Coronary artery (tissue), 2 donors: ENCODE measurements at regions not wholly inside any gene's neighbourhood (a gene's known extent, or its start where the extent isn't known, plus 50 kb on each side); places are given as distances from the start of the nearest gene placed in this dataset.
"Not testable (repeated sequence)": the region's sequence is repeated elsewhere in the genome, so short reads cannot be mapped to it uniquely, and the experiment has no call there.

Experiments used
- DNase-seq: peaks from one replicate; pipeline ENCODE4 v3.0.0-alpha.2; 2017; ENCODE audit warnings: low spot score
- H3K27ac ChIP-seq, 2 donors: fragments of 200-600 bp; sonication (generic); one replicate each; pipeline ENCODE4 v1.5.1; 2016 to 2019
- H3K4me3 ChIP-seq: fragments of 200-600 bp; sonication (generic); 2 replicates; pipeline ENCODE4 v1.5.1; 2016; ENCODE audit warnings: mild to moderate bottlenecking, moderate library complexity
- TF ChIP-seq, protein P1 (sequence below): fragments of 200-600 bp; sonication (generic); IDR thresholded peaks from one replicate; pipeline ENCODE4 v1.5.1; 2019; ENCODE audit warnings: antibody characterized with exemption

DNA sequence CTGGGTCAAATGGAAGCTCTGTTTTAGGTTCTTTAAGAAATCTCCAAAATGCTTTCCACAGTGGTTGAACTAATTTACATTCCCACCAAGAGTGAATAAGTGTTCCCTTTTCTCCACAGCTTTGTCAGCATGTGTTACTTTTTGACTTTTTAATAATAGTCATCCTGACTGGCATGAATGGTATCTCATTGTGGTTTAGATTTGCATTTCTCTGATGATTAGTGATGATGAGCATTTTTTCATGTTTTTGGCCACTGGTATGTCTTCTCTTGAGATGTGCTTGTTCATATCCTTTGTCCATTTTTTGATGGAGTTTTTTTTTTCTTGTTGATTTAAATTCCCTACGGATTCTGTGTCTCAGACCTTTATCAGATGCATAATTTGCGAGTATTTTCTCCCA lies 745.0 kb upstream of the BCHE start:
- TF ChIP-seq, protein P1, sequence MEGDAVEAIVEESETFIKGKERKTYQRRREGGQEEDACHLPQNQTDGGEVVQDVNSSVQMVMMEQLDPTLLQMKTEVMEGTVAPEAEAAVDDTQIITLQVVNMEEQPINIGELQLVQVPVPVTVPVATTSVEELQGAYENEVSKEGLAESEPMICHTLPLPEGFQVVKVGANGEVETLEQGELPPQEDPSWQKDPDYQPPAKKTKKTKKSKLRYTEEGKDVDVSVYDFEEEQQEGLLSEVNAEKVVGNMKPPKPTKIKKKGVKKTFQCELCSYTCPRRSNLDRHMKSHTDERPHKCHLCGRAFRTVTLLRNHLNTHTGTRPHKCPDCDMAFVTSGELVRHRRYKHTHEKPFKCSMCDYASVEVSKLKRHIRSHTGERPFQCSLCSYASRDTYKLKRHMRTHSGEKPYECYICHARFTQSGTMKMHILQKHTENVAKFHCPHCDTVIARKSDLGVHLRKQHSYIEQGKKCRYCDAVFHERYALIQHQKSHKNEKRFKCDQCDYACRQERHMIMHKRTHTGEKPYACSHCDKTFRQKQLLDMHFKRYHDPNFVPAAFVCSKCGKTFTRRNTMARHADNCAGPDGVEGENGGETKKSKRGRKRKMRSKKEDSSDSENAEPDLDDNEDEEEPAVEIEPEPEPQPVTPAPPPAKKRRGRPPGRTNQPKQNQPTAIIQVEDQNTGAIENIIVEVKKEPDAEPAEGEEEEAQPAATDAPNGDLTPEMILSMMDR: no peak
- Histone ChIP-seq H3K4me3 (no peak overlapping the region), H3K27ac (no peak overlapping the region)
- DNase-seq: no peak

DNA sequence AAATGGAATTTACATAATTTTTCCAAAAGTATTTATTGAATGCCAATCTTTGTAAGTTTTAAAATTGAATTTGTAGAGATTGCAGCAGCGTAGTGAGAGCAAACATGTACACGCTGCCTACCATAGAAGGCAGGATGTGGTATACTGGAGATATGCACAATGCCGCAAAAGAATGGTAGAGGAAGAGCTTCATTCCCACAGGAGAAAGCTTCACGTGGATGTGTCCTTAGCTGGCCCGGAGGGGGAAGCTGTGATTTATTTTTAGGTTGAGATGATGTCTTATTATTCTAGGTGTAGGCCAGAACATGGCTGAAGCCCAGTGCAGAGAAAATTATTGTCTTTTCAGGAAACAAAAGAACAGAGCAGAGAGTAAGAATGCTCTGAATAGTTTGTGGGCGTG lies 743.3 kb upstream of the BCHE start:
- DNase-seq: no peak
- no peak overlapping the region for H3K27ac ChIP-seq
- TF ChIP-seq, protein P1: no peak

DNA sequence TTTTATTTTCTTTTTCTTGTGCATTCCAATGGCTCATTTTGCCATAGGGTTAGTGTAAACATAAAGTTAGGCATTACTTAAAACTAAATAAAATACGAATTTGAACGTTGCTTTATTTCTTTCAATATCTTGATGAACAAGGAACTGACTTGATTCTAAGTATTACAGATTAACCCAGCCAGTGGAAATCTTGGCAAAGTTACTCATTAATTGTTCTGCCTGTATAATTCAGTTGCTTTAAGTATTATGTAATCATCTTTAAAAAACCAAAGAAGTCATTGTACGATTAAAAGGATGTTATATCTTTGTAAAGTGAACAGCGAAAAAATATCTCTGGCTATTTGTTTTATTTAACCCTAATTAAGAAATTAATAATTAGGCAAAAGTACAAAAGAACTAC lies 737.9 kb upstream of the BCHE start:
- TF ChIP-seq, protein P1: no peak
- H3K27ac ChIP-seq: no peak overlapping the region
- no peak for DNase-seq
- H3K4me3 ChIP-seq: no peak overlapping the region

More for the DNA sequence above, 743.3 kb upstream of the BCHE start:
- H3K4me3 ChIP-seq: no peak overlapping the region

DNA sequence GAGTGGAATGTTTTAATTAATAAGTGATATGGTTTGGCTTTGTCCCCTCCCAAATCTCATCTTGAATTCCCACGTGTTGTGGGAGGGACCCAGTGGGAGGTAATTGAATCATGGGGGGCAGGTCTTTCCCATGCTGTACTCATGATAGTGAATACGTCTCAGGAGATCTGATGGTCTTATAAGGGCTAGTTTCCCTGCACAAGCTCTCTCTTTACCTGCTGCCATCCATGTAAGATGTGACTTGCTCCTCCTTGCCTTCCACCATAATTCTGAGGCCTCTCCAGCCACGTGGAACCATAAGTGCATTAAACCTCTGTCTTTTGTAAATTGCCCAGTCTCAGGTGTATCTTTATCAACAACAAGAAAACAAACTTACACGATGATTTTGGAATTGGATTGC lies 734.5 kb upstream of the BCHE start:
- H3K4me3 ChIP-seq, H3K27ac ChIP-seq, DNase-seq: not testable (repeated sequence)

DNA sequence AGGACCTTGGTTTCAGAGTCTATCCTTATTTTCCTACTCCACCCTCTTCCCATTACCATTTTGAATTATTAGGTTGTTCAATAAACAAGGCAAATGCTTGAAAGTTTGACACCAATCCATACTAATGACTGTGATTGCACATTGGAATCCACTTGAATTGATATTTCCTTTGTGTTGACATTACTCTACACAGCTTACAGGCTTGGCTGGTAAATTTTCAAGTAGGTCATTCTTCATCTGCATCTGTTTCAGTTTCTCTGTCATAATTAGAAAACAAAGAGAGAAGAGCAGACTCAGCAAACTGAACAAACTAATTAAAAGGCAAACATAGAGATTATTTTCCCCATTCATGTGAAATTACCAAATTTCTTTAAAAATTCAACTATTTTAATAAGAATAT lies 732.9 kb upstream of the BCHE start:
- no peak for DNase-seq
- TF ChIP-seq, protein P1: no peak
- no peak overlapping the region for H3K27ac ChIP-seq

DNA sequence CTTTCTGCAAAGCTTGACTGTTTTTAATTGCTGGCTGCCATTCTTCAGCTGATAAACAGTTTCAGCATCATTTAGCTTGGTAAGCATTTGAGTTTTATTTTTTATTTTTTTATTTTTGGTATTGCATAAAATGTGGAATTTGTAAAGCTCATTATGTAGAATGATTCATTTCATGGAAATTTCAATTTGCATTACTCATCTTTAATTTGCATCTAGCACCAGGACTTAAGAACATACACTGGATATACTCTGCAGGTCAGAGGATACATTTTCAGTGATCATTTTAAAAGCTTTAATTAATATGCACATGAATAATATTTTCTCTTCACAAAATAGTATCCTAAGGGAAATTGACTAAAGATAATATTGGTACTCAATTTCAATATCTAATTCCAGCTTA lies 732.4 kb upstream of the BCHE start:
- DNase-seq: no peak
- Histone ChIP-seq H3K27ac (no peak overlapping the region), H3K4me3 (no peak overlapping the region)
- TF ChIP-seq, protein P1: no peak

More for the DNA sequence above, 732.9 kb upstream of the BCHE start:
- no peak overlapping the region for H3K4me3 ChIP-seq

DNA sequence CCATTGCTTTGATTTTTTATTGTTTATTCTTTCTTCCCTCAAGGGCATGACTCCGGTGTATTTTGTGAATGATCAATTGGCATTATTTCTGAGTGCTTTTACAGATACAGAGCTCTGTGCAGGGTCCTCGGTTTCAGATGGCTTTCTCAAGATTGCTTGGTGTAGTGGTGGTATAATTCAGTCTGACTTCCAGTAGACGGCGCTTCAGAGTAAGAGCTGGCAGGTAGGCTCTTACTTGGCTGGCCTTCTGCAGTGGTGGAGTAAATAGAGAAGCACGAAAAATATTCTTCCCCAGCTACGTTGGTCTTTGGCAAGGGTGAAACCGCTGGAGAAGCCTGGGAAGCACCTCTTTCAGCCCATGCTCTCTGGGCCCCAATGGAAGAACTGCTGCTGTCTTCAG lies 723.0 kb upstream of the BCHE start:
- H3K27ac ChIP-seq: no peak overlapping the region
- TF ChIP-seq, protein P1: no peak
- H3K4me3 ChIP-seq: no peak overlapping the region
- no peak for DNase-seq

DNA sequence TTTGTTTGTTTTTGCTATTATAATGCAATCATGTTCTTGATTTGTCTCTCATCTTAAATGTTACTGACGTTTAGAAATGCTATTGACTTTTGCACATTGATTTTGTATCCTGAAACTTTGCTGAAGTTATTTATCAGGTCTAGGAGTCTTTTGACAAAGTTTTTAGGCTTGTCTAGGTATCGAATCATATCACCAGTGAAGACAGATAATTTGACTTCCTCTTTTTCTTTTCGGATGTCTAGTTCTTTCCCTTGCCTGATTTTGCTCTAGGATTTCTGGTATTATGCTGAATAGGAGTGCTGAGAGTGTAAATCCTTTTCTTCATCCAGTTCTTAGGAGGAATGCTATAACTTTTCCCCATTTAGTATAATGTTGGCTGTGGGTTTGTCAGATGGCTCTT lies 719.7 kb upstream of the BCHE start:
- no peak for DNase-seq
- H3K27ac ChIP-seq: no peak overlapping the region
- H3K4me3 ChIP-seq: no peak overlapping the region
- TF ChIP-seq, protein P1: no peak
